ENCODE measurements at regions not wholly inside any gene's neighbourhood (a gene's known extent, or its start where the extent isn't known, plus 50 kb on each side); places are given as distances from the start of the nearest gene placed in this dataset.

GRCh38 chrX:574830-575229, 55.8 kb upstream of the SHOX start:
- Histone ChIP-seq H3K4me1 (ENCODE audit: control insufficient read depth, insufficient read depth, low read length) (no peaks in the 10 kb centered on the region), H3K27me3 (ENCODE audit: control insufficient read depth, insufficient read depth, low read length) (no peaks in the 10 kb centered on the region), H3K27ac (ENCODE audit: low read length) (no peak overlapping the region), H3K9me3 (ENCODE audit: control insufficient read depth, insufficient read depth, low read length) (no peaks in the 10 kb centered on the region), H3K36me3 (ENCODE audit: control insufficient read depth, insufficient read depth, low read length) (no peaks in the 10 kb centered on the region), H3K4me3 (ENCODE audit: low read length) (no peak overlapping the region)
- H3K27ac Mint-ChIP-seq: no peak overlapping the region
- DNase-seq (no peak), ATAC-seq (no peak)
- 80% methylated on average over 6 of the region's 6 CpGs for WGBS (ENCODE audit: insufficient coverage)
- TF ChIP-seq, protein P1, sequence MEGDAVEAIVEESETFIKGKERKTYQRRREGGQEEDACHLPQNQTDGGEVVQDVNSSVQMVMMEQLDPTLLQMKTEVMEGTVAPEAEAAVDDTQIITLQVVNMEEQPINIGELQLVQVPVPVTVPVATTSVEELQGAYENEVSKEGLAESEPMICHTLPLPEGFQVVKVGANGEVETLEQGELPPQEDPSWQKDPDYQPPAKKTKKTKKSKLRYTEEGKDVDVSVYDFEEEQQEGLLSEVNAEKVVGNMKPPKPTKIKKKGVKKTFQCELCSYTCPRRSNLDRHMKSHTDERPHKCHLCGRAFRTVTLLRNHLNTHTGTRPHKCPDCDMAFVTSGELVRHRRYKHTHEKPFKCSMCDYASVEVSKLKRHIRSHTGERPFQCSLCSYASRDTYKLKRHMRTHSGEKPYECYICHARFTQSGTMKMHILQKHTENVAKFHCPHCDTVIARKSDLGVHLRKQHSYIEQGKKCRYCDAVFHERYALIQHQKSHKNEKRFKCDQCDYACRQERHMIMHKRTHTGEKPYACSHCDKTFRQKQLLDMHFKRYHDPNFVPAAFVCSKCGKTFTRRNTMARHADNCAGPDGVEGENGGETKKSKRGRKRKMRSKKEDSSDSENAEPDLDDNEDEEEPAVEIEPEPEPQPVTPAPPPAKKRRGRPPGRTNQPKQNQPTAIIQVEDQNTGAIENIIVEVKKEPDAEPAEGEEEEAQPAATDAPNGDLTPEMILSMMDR (IDR thresholded peaks at IDR 0.05): no peak
- no peaks in the 10 kb centered on the region for H3K36me3 Mint-ChIP-seq
- peaks cover 18 to 20% of the 10 kb centered on the region in 2 donors for H3K9me3 Mint-ChIP-seq
- H3K4me3 Mint-ChIP-seq: no peak overlapping the region
- no peaks in the 10 kb centered on the region for H3K27me3 Mint-ChIP-seq (ENCODE audit: low read depth in 2 of 2)
- H3K4me1 Mint-ChIP-seq: no peaks in the 10 kb centered on the region
- intact Hi-C loops (cut with micrococcal nuclease): no loop called here

- H3K4me1 Mint-ChIP-seq: no peaks in the 10 kb centered on the region
Measured at GRCh38 chrX:576904-577560, 53.6 kb upstream of the SHOX start.

DNA sequence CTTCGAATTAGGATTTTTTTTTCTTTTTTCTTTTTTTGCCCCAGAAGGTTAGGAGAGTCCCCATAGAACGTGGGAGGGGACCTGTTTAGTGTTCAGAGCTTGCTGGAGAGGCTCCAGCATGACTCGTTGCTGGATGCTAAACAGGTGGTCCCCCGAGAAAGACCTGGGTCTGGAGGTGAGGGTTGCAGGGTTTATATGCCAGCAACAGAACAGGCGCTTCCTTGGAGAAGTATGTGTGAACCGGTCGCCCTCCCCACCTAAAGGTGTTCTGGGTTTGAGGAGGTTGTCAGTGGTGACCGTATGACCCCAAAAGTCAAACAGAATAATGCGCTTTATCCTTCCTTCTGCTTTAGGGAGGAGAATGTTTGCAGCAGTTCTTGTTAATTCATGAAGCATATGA, 52.1 kb upstream of the SHOX start:
- no peak overlapping the region for H3K27ac ChIP-seq (ENCODE audit: low read length)
- ATAC-seq (no peak), DNase-seq (no peak)
- intact Hi-C loops (cut with micrococcal nuclease): no loop called here
- no peaks in the 10 kb centered on the region for H3K36me3 ChIP-seq (ENCODE audit: control insufficient read depth, insufficient read depth, low read length)
- H3K4me3 ChIP-seq (ENCODE audit: low read length): no peak overlapping the region
- Mint-ChIP-seq H3K9me3 (peaks cover 20 to 23% of the 10 kb centered on the region in 2 donors), H3K36me3 (no peaks in the 10 kb centered on the region), H3K27ac (no peak overlapping the region), H3K27me3 (ENCODE audit: low read depth in 2 of 2) (no peaks in the 10 kb centered on the region), H3K4me3 (no peak overlapping the region), H3K4me1 (no peaks in the 10 kb centered on the region)
- TF ChIP-seq, protein P1 (IDR thresholded peaks at IDR 0.05): no peak
- no peaks in the 10 kb centered on the region for H3K9me3 ChIP-seq (ENCODE audit: control insufficient read depth, insufficient read depth, low read length)
- WGBS (ENCODE audit: insufficient coverage): 61% methylated on average over 9 of the region's 9 CpGs
- H3K27me3 ChIP-seq (ENCODE audit: control insufficient read depth, insufficient read depth, low read length): no peaks in the 10 kb centered on the region
- no peaks in the 10 kb centered on the region for H3K4me1 ChIP-seq (ENCODE audit: control insufficient read depth, insufficient read depth, low read length)

More at GRCh38 chrX:576904-577560, 53.6 kb upstream of the SHOX start:
- no peak overlapping the region for H3K4me3 ChIP-seq (ENCODE audit: low read length)
- Mint-ChIP-seq H3K27me3 (ENCODE audit: low read depth in 2 of 2) (no peaks in the 10 kb centered on the region), H3K4me3 (no peak overlapping the region), H3K9me3 (peaks cover 20 to 23% of the 10 kb centered on the region in 2 donors), H3K36me3 (no peaks in the 10 kb centered on the region), H3K27ac (no peak overlapping the region)
- ATAC-seq: no peak
- H3K27me3 ChIP-seq (ENCODE audit: control insufficient read depth, insufficient read depth, low read length): no peaks in the 10 kb centered on the region
- H3K27ac ChIP-seq (ENCODE audit: low read length): no peak overlapping the region
- H3K36me3 ChIP-seq (ENCODE audit: control insufficient read depth, insufficient read depth, low read length): no peaks in the 10 kb centered on the region
- no peaks in the 10 kb centered on the region for H3K9me3 ChIP-seq (ENCODE audit: control insufficient read depth, insufficient read depth, low read length)
- DNase-seq: no peak
- WGBS (ENCODE audit: insufficient coverage): 83% methylated on average over 6 of the region's 7 CpGs
- H3K4me1 ChIP-seq (ENCODE audit: control insufficient read depth, insufficient read depth, low read length): no peaks in the 10 kb centered on the region
- intact Hi-C loops (cut with micrococcal nuclease): no loop called here
- TF ChIP-seq, protein P1 (IDR thresholded peaks at IDR 0.05): no peak

DNA sequence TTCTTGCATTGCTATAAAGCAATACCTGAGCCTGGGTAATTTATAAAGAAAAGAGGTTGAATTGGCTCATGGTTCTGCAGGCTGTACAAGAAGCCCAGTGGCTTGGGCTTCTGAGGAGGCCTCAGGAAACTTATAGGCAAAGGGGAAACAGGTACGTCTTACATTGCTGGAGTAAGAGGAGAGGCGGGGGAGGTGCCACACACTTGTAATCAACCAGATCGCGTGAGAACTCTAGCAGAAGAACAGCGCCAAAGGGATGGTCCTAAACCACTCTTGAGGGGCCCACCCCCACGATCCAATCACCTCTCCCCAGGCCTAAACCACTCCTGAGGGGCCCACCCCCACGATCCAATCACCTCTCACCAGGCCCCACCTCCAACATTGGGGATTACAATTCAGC, 50.6 kb upstream of the SHOX start:
- WGBS (ENCODE audit: insufficient coverage): 27% methylated on average over 6 of the region's 7 CpGs
- H3K4me3 Mint-ChIP-seq: no peak overlapping the region
- intact Hi-C loops (cut with micrococcal nuclease): no loop called here

More for the DNA sequence above, 50.6 kb upstream of the SHOX start:
- TF ChIP-seq, protein P1 (IDR thresholded peaks at IDR 0.05): no peak
- H3K27ac ChIP-seq (ENCODE audit: low read length): no peak overlapping the region
- no peaks in the 10 kb centered on the region for H3K4me1 Mint-ChIP-seq
- H3K27ac Mint-ChIP-seq: no peak overlapping the region
- H3K36me3 ChIP-seq (ENCODE audit: control insufficient read depth, insufficient read depth, low read length): no peaks in the 10 kb centered on the region
- H3K27me3 ChIP-seq (ENCODE audit: control insufficient read depth, insufficient read depth, low read length): no peaks in the 10 kb centered on the region
- no peaks in the 10 kb centered on the region for H3K36me3 Mint-ChIP-seq
- peaks cover 20 to 23% of the 10 kb centered on the region in 2 donors for H3K9me3 Mint-ChIP-seq
- no peaks in the 10 kb centered on the region for H3K9me3 ChIP-seq (ENCODE audit: control insufficient read depth, insufficient read depth, low read length)
- H3K4me3 ChIP-seq (ENCODE audit: low read length): no peak overlapping the region
- no peak for DNase-seq
- H3K27me3 Mint-ChIP-seq (ENCODE audit: low read depth in 2 of 2): no peaks in the 10 kb centered on the region
- ATAC-seq: no peak
- no peaks in the 10 kb centered on the region for H3K4me1 ChIP-seq (ENCODE audit: control insufficient read depth, insufficient read depth, low read length)
